Prostate gland (tissue), 2 donors: ENCODE measurements at regions not wholly inside any gene's neighbourhood (a gene's known extent, or its start where the extent isn't known, plus 50 kb on each side); places are given as distances from the start of the nearest gene placed in this dataset.

ENCODE experiments used
- DNase-seq: peaks from one replicate; pipeline ENCODE4 v3.0.0-alpha.2; 2019; ENCODE audit warnings: low spot score
- H3K27ac ChIP-seq, 2 donors: fragments of 200-600 bp; sonication (generic); 2 replicates each; pipeline ENCODE4 v1.5.1; 2017 to 2019
- H3K27me3 ChIP-seq: fragments of 200-600 bp; sonication (generic); replicated peaks from 2 replicates; pipeline ENCODE4 v1.5.1; 2019; ENCODE audit not compliant: insufficient read depth
- H3K36me3 ChIP-seq, 2 donors: fragments of 200-600 bp; sonication (generic); 1 replicate in 1 of 2; 2 replicates in 1 of 2; pipeline versions ENCODE4 v1.5.1 to v1.8.1; 2017 to 2019
- H3K4me1 ChIP-seq: fragments of 200-600 bp; sonication (generic); replicated peaks from 2 replicates; pipeline ENCODE4 v1.5.1; 2019
- H3K4me3 ChIP-seq, 2 donors: fragments of 200-600 bp; sonication (generic); 2 replicates each; pipeline ENCODE4 v1.5.1; 2017 to 2019
- H3K9me3 ChIP-seq: fragments of 200-600 bp; sonication (generic); 2 replicates; pipeline ENCODE4 v1.5.1; 2017
- POLR2A ChIP-seq: fragments of 450-650 bp; IDR thresholded peaks from one replicate; pipeline ENCODE4 v1.6.1; 2016; ENCODE audit warnings: antibody characterized with exemption, mild to moderate bottlenecking
- POLR2AphosphoS5 ChIP-seq: sonication (generic); formaldehyde crosslinking; IDR thresholded peaks from one replicate; pipeline ENCODE4 v1.6.1; 2017; ENCODE audit warnings: antibody characterized with exemption
- WGBS: methylation state at CpG from one replicate; pipeline ENCODE4 v1.1.5; 2018; 5-methylcytosine and 5-hydroxymethylcytosine counted together
- intact Hi-C: fragments of 100-400 bp; cut with DNase I; formaldehyde crosslinking; loops from one replicate; pipeline ENCODE4 v1.14.2; 2022
- TF ChIP-seq, protein P1 (sequence below), 4 experiments: fragments of 200-600 bp in 2 of 4; fragments of 450-650 bp in 2 of 4; sonication (generic) in 2 of 4; IDR thresholded peaks; 1 replicate in 3 of 4; 2 replicates in 1 of 4; pipeline ENCODE4 v1.5.1; 2016 to 2019; ENCODE audit warnings: antibody characterized with exemption in 4 of 4, mild to moderate bottlenecking in 2 of 4, moderate library complexity in 2 of 4

DNA sequence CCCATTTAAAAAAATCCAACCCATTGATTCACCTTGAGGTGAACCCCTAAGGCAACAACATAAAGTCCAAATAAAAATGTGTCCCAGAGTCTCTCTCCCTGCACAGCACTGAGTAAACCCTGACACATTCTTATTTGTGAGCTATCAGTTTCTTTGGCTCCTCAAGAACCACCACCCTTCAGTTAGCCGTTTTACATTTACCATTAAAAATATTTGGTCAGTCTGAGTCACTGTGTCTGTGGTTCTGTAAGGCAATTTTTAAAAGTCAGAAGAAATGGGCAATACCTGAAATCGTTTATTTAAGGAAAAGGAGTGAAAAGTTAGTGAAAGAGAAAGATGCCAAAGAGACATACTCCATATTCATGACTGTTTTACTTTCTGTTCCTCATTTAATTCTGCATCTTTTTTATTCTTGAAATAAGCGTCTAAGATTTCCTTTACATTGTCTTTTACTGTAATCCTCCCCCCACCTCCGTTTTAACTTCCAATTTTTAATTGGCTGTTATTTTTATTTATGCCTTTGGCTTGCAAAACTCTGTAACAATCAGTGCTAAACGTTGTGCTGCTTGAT, 91.7 kb upstream of the IVNS1ABP start:
- Histone ChIP-seq H3K27ac (no peak overlapping the region), H3K4me3 (no peak overlapping the region), H3K36me3 (no peaks in the 10 kb centered on the region), H3K4me1 (peaks cover 3% of the 10 kb centered on the region), H3K9me3 (no peaks in the 10 kb centered on the region), H3K27me3 (no peaks in the 10 kb centered on the region)
- TF ChIP-seq, protein P1, sequence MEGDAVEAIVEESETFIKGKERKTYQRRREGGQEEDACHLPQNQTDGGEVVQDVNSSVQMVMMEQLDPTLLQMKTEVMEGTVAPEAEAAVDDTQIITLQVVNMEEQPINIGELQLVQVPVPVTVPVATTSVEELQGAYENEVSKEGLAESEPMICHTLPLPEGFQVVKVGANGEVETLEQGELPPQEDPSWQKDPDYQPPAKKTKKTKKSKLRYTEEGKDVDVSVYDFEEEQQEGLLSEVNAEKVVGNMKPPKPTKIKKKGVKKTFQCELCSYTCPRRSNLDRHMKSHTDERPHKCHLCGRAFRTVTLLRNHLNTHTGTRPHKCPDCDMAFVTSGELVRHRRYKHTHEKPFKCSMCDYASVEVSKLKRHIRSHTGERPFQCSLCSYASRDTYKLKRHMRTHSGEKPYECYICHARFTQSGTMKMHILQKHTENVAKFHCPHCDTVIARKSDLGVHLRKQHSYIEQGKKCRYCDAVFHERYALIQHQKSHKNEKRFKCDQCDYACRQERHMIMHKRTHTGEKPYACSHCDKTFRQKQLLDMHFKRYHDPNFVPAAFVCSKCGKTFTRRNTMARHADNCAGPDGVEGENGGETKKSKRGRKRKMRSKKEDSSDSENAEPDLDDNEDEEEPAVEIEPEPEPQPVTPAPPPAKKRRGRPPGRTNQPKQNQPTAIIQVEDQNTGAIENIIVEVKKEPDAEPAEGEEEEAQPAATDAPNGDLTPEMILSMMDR (IDR thresholded peaks at IDR 0.05), result no peak
- TF ChIP-seq POLR2A (no peak), POLR2AphosphoS5 (no peak)
- intact Hi-C loops, result no loop called here
- no peak for DNase-seq
- WGBS, result 57% methylated on average over 5 of the region's 5 CpGs

DNA sequence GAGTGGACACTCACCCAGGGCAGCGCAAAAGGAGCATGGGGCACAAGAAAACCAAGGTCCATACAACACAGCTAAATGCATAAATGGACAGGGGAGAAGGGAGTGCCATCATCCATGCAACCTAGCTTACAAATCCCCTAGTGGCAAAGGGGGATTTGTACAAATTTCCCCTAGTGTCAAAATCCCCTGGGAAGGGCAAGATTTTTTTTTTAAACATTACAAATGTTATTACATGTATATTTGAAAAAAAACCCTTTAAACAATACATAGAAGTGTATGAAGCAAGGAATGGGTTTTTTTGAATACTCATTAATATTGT, 89.6 kb upstream of the IVNS1ABP start:
- H3K9me3 ChIP-seq, result no peaks in the 10 kb centered on the region
- H3K36me3 ChIP-seq, result no peaks in the 10 kb centered on the region
- 100% methylated on average over 1 of the region's 1 CpG for WGBS
- TF ChIP-seq, protein P1 (IDR thresholded peaks at IDR 0.05), result no peak
- no peak for TF ChIP-seq POLR2A
- no peak for TF ChIP-seq POLR2AphosphoS5
- intact Hi-C loops, result no loop called here
- H3K4me1 ChIP-seq, result peaks cover 3% of the 10 kb centered on the region
- H3K4me3 ChIP-seq, result no peak overlapping the region
- H3K27ac ChIP-seq, result no peak overlapping the region
- no peaks in the 10 kb centered on the region for H3K27me3 ChIP-seq
- DNase-seq, result no peak

DNA sequence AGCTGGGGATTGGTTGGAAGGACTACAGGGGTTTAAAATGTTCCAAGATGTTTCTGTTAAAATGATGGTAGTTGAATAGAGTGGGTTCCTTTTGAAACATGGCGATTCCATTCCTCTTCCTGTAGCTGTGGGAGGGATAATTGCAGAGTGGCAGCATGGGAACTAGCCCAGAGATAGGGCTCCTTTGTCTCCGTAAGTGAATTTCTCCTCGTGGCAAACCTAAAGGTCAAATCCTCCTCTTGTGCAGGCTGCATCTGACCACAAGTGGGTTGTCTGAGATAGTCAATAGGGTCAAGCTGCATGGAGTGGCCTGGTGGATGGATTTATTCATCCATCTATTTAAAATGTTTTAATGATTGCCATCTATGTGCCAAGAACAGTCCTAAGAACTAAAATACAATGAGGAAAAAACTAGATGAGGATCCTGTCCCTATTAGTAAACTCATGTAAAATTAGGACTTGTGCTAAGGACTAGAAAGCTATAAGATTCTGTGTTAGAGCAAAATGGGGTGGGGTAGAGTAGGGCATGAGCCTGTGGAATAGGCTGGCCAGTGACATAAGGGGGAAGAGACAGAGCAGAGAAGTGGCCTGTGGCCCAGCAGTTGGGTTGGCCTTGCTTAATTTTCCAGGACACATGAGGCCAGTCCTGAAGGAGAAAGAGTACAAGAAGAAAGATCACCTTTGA, 89.1 kb upstream of the IVNS1ABP start:
- TF ChIP-seq, protein P1 (IDR thresholded peaks at IDR 0.05), result no peak
- TF ChIP-seq POLR2A (no peak), POLR2AphosphoS5 (no peak)
- WGBS, result 89% methylated on average over 3 of the region's 3 CpGs
- DNase-seq, result no peak
- H3K36me3 ChIP-seq, result no peaks in the 10 kb centered on the region
- H3K27me3 ChIP-seq, result no peaks in the 10 kb centered on the region
- no peaks in the 10 kb centered on the region for H3K9me3 ChIP-seq
- no peak overlapping the region for H3K4me3 ChIP-seq
- peak overlapping the region in 1 of 2 donors; percentile 68 for H3K27ac ChIP-seq
- peaks cover 3% of the 10 kb centered on the region for H3K4me1 ChIP-seq
- intact Hi-C loops, result no loop called here

DNA sequence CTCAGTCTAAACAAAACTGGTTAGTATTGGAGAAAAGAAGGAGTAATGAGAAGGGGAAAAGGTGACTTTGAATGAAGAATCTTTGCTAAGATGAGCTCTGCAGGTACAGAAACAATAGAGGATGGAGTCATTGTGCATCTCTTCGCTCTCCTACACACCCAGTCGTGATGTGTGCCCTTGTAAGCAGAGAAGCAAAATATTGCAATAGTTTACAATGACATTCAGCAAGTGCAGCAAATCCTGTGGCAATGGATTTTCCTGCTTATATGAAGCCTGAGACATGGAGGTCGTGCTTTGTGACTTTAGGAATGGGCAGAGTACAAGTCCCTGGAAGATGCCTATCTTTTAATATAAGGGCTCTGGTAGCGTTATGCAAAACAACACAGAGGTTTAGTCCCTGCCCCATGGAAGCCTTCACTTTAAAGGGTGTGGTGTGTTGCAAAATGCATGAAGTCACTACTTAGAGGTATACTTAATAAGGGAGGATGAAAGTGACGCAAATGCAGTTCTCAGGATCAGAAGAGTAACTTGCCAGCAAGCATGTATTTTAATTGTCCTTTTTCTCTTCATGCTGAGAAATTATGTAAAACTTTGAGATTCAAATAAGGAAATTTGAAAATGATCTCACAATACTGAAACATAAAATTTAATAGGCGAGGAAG, 88.0 kb upstream of the IVNS1ABP start:
- H3K4me1 ChIP-seq, result peaks cover 3% of the 10 kb centered on the region
- peak overlapping the region; percentile 12 to 21 for H3K4me3 ChIP-seq
- no peaks in the 10 kb centered on the region for H3K36me3 ChIP-seq
- intact Hi-C loops, result no loop called here
- no peaks in the 10 kb centered on the region for H3K27me3 ChIP-seq
- TF ChIP-seq POLR2AphosphoS5 (no peak), POLR2A (no peak)
- TF ChIP-seq, protein P1 (IDR thresholded peaks at IDR 0.05), result no peak
- WGBS, result 48% methylated on average over 6 of the region's 6 CpGs
- H3K9me3 ChIP-seq, result no peaks in the 10 kb centered on the region
- peak overlapping the region; percentile 67 to 68 for H3K27ac ChIP-seq
- no peak for DNase-seq

DNA sequence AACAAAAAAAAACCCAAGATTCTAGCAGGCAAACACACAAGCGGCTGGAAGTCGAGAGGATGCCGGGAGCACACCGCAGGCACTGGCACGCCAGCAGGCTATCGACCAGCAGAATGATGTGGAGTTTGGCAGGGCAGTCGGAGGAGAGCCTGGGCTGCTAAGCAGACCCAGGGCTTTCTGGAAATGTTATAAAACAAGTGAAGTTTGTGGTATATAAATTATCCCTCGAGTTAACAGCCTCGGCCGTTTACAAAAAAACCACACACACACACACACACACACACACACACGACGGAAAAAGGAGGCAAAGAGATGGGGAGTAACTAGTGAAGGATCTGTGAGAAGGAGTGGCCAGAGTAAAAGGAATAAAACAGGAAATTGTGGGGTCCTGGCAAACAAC, 87.2 kb upstream of the IVNS1ABP start:
- 11% methylated on average over 12 of the region's 12 CpGs for WGBS
- peak; percentile 63 for DNase-seq
- peak overlapping the region; percentile 12 to 21 for H3K4me3 ChIP-seq

More for the DNA sequence above, 87.2 kb upstream of the IVNS1ABP start:
- intact Hi-C loops, result no loop called here
- no peaks in the 10 kb centered on the region for H3K9me3 ChIP-seq
- H3K36me3 ChIP-seq, result no peaks in the 10 kb centered on the region
- peaks cover 3% of the 10 kb centered on the region for H3K4me1 ChIP-seq
- H3K27ac ChIP-seq, result peak overlapping the region; percentile 67 to 68
- TF ChIP-seq POLR2AphosphoS5, result no peak
- TF ChIP-seq, protein P1 (IDR thresholded peaks at IDR 0.05), result no peak
- no peak for TF ChIP-seq POLR2A
- H3K27me3 ChIP-seq, result no peaks in the 10 kb centered on the region
